ENCODE measurements at regions not wholly inside any gene's neighbourhood (a gene's known extent, or its start where the extent isn't known, plus 50 kb on each side); places are given as distances from the start of the nearest gene placed in this dataset.

DNA sequence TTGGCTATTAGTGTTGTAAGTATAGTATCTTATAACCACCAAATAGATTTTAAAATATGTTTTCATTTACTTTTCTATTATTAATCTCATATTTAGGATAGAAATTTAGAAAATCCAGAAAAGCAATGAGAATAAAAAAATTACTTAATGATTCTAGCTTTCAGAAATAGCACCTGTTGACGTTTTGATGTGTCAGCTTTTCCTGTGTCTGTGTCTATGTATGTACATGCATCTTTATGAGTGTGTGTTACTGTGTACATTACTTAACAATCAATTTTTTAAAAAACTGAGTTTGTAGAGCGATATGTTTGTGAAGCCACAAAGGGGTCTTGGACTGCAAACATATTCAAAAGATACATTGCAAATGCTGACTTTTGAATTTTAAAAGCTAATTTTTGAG, 526.9 kb downstream of the BCKDHB start:
- no peaks in the 10 kb centered on the region for H4K20me1 ChIP-seq (ENCODE audit: insufficient read depth, low read depth, low read length)
- no peaks in the 10 kb centered on the region for H3K4me1 ChIP-seq (ENCODE audit: low read length)
- no peaks in the 10 kb centered on the region for H3K36me3 ChIP-seq (ENCODE audit: insufficient read depth, low read length)
- H3K9me2 ChIP-seq (replicated peaks; ENCODE audit: insufficient read depth, low read length) = no peaks in the 10 kb centered on the region
- no peak overlapping the region for H3K4me3 ChIP-seq (ENCODE audit: low read length)
- H3K79me2 ChIP-seq (ENCODE audit: low read length) = no peaks in the 10 kb centered on the region
- no peaks in the 10 kb centered on the region for H3K9me3 ChIP-seq (ENCODE audit: low read length)
- no peak for DNase-seq
- H3K27ac ChIP-seq (ENCODE audit: low read length) = no peak overlapping the region
- no peak overlapping the region for H2AFZ ChIP-seq (ENCODE audit: low read length)
- no peak overlapping the region for H3K9ac ChIP-seq (ENCODE audit: low read length)
- H3K4me2 ChIP-seq (ENCODE audit: low read depth, low read length, poor library complexity, severe bottlenecking) = no peak overlapping the region
- no peaks in the 10 kb centered on the region for H3K27me3 ChIP-seq (ENCODE audit: low read length)

- H3K27ac ChIP-seq (ENCODE audit: low read length) = no peak overlapping the region
- no peak overlapping the region for H3K9ac ChIP-seq (ENCODE audit: low read length)
- H3K36me3 ChIP-seq (ENCODE audit: insufficient read depth, low read length) = no peaks in the 10 kb centered on the region
- H3K4me2 ChIP-seq (ENCODE audit: low read depth, low read length, poor library complexity, severe bottlenecking) = no peak overlapping the region
- no peaks in the 10 kb centered on the region for H3K27me3 ChIP-seq (ENCODE audit: low read length)
- no peaks in the 10 kb centered on the region for H3K9me2 ChIP-seq (replicated peaks; ENCODE audit: insufficient read depth, low read length)
- H3K4me3 ChIP-seq (ENCODE audit: low read length) = no peak overlapping the region
- DNase-seq = no peak
- no peak overlapping the region for H2AFZ ChIP-seq (ENCODE audit: low read length)
- H3K79me2 ChIP-seq (ENCODE audit: low read length) = no peaks in the 10 kb centered on the region
- H4K20me1 ChIP-seq (ENCODE audit: insufficient read depth, low read depth, low read length) = no peaks in the 10 kb centered on the region
- no peaks in the 10 kb centered on the region for H3K4me1 ChIP-seq (ENCODE audit: low read length)
- H3K9me3 ChIP-seq (ENCODE audit: low read length) = 0 out of 2 replicates have a peak, but pooled peaks cover 2% of the 10 kb centered on the region
These were observed 518.9 kb downstream of the BCKDHB start for GRCh38 chr6:80625405-80625804.

DNA sequence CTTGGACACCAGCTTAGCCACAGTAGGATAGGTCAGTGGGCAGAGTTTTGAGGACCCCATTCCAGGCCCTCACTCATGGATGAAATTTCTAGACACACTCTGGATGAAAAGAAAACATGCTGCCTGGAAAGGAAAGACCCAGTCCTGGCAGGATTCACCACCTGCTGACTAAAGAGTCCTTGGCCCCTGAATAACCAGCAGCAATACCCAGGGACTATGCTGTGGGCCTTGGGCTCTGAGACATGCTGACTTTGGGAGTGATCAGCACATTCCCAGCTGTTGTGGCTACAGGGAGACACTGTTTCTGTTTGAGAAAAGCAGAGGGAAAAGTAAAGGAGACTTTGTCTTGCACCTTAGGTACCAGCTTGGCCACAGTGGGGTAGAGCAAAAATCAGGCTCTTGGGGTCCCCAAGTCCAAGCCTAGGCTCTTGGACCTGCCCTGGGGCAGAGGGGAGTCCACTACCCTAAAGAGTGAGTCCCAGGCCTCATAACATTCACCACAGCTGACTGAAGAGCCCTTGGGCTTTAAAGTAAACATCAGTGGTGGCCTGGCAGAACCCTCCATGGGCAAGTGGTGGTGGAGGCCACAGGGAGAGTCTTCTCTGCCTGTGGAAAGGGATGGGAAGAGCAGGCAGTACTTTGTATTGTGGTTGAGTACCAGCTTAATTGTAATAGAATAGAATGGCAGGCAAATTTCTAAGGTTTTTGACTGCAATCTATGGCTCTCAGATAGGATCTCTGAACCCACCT, 516.8 kb downstream of the BCKDHB start:
- no peak overlapping the region for H3K9ac ChIP-seq (ENCODE audit: low read length)
- no peak overlapping the region for H3K27ac ChIP-seq (ENCODE audit: low read length)
- H3K4me1 ChIP-seq (ENCODE audit: low read length) = no peaks in the 10 kb centered on the region
- H2AFZ ChIP-seq (ENCODE audit: low read length) = no peak overlapping the region
- H3K9me3 ChIP-seq (ENCODE audit: low read length) = 0 out of 2 replicates have a peak, but pooled peaks cover 2% of the 10 kb centered on the region
- H3K36me3 ChIP-seq (ENCODE audit: insufficient read depth, low read length) = no peaks in the 10 kb centered on the region
- H3K4me2 ChIP-seq (ENCODE audit: low read depth, low read length, poor library complexity, severe bottlenecking) = no peak overlapping the region
- no peaks in the 10 kb centered on the region for H3K27me3 ChIP-seq (ENCODE audit: low read length)
- H3K9me2 ChIP-seq (replicated peaks; ENCODE audit: insufficient read depth, low read length) = no peaks in the 10 kb centered on the region
- DNase-seq = no peak
- no peaks in the 10 kb centered on the region for H4K20me1 ChIP-seq (ENCODE audit: insufficient read depth, low read depth, low read length)
- no peaks in the 10 kb centered on the region for H3K79me2 ChIP-seq (ENCODE audit: low read length)
- no peak overlapping the region for H3K4me3 ChIP-seq (ENCODE audit: low read length)

DNA sequence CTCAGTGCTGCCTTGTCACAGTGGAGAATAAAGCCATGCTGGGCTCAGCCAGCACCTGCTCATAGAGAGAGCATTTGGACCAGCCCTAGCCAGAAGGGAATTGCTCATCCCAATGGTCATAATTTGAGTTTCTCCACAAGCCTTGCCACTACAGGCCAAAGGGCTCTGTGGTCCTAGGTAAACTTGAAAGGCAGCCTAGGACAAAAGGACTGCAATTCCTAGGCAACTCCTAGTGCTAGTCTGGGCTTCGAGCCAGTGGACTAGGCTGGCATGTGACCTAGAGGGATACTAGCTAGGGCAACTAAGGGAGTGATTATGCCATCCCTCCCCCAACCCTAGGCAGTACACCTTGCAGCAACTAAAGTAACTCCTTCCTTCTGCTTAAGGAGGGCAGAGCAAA, 516.2 kb downstream of the BCKDHB start:
- Histone ChIP-seq H3K4me2 (ENCODE audit: low read depth, low read length, poor library complexity, severe bottlenecking) (no peak overlapping the region), H3K4me1 (ENCODE audit: low read length) (no peaks in the 10 kb centered on the region), H3K27me3 (ENCODE audit: low read length) (no peaks in the 10 kb centered on the region), H3K9ac (ENCODE audit: low read length) (no peak overlapping the region), H3K4me3 (ENCODE audit: low read length) (no peak overlapping the region), H2AFZ (ENCODE audit: low read length) (no peak overlapping the region), H4K20me1 (ENCODE audit: insufficient read depth, low read depth, low read length) (no peaks in the 10 kb centered on the region), H3K9me3 (ENCODE audit: low read length) (0 out of 2 replicates have a peak, but pooled peaks cover 2% of the 10 kb centered on the region), H3K27ac (ENCODE audit: low read length) (no peak overlapping the region), H3K9me2 (replicated peaks; ENCODE audit: insufficient read depth, low read length) (no peaks in the 10 kb centered on the region), H3K79me2 (ENCODE audit: low read length) (no peaks in the 10 kb centered on the region), H3K36me3 (ENCODE audit: insufficient read depth, low read length) (no peaks in the 10 kb centered on the region)
- no peak for DNase-seq

DNA sequence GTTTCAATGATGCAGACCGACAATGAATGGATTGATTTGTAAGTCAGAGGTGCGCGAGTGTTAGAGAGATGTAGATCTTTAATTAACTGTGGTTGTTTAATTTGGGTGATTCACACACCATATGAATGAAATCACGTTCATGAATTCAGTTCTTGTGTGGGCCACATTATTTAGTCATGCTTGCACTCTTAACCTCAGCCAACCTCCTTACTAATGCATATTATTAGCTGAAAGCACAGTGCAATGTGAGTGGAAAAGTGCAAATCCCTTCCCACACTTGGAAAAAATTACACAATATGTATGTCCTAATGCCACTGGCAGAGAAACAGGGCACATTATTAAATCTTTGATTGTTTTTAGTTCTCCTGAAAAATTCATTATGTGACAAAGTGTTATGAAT, 512.5 kb downstream of the BCKDHB start:
- Histone ChIP-seq H4K20me1 (ENCODE audit: insufficient read depth, low read depth, low read length) (no peaks in the 10 kb centered on the region), H3K27ac (ENCODE audit: low read length) (no peak overlapping the region), H3K27me3 (ENCODE audit: low read length) (no peaks in the 10 kb centered on the region), H3K9me2 (replicated peaks; ENCODE audit: insufficient read depth, low read length) (no peaks in the 10 kb centered on the region), H3K9ac (ENCODE audit: low read length) (no peak overlapping the region), H3K9me3 (ENCODE audit: low read length) (0 out of 2 replicates have a peak, but pooled peaks cover 2% of the 10 kb centered on the region), H2AFZ (ENCODE audit: low read length) (no peak overlapping the region), H3K36me3 (ENCODE audit: insufficient read depth, low read length) (no peaks in the 10 kb centered on the region), H3K4me1 (ENCODE audit: low read length) (no peaks in the 10 kb centered on the region), H3K79me2 (ENCODE audit: low read length) (no peaks in the 10 kb centered on the region), H3K4me2 (ENCODE audit: low read depth, low read length, poor library complexity, severe bottlenecking) (no peak overlapping the region), H3K4me3 (ENCODE audit: low read length) (no peak overlapping the region)
- no peak for DNase-seq

- H3K9ac ChIP-seq (ENCODE audit: low read length) = no peak overlapping the region
- no peaks in the 10 kb centered on the region for H3K27me3 ChIP-seq (ENCODE audit: low read length)
- H3K4me1 ChIP-seq (ENCODE audit: low read length) = no peaks in the 10 kb centered on the region
- H3K9me3 ChIP-seq (ENCODE audit: low read length) = no peaks in the 10 kb centered on the region
- no peak overlapping the region for H2AFZ ChIP-seq (ENCODE audit: low read length)
- no peaks in the 10 kb centered on the region for H3K36me3 ChIP-seq (ENCODE audit: insufficient read depth, low read length)
- no peak for DNase-seq
- no peak overlapping the region for H3K4me3 ChIP-seq (ENCODE audit: low read length)
- no peaks in the 10 kb centered on the region for H4K20me1 ChIP-seq (ENCODE audit: insufficient read depth, low read depth, low read length)
- no peak overlapping the region for H3K4me2 ChIP-seq (ENCODE audit: low read depth, low read length, poor library complexity, severe bottlenecking)
- H3K79me2 ChIP-seq (ENCODE audit: low read length) = no peaks in the 10 kb centered on the region
- no peak overlapping the region for H3K27ac ChIP-seq (ENCODE audit: low read length)
- H3K9me2 ChIP-seq (replicated peaks; ENCODE audit: insufficient read depth, low read length) = no peaks in the 10 kb centered on the region
These were observed 504.4 kb downstream of the BCKDHB start for GRCh38 chr6:80610846-80611245.

DNA sequence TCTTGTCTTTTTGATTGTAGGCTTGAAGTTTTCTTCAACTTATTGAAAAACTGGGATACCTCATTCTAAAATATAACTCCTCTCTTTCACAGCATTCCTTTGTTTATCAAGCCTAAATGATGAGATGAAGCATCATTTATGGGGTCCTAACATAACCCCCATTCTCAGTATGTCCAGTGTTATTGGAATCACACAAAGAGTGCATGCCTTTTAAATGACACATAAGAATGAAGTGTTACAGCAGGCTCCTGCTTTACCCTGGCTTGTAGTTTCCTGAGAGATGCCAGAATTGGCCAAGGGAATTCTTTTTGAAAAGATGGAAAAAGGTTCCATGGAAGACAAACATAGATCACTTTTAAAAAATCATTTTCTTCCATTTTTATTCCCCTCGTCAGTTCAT, 502.4 kb downstream of the BCKDHB start:
- Histone ChIP-seq H3K27me3 (ENCODE audit: low read length) (no peaks in the 10 kb centered on the region), H3K79me2 (ENCODE audit: low read length) (no peaks in the 10 kb centered on the region), H3K9ac (ENCODE audit: low read length) (no peak overlapping the region), H3K9me2 (replicated peaks; ENCODE audit: insufficient read depth, low read length) (no peaks in the 10 kb centered on the region), H3K4me3 (ENCODE audit: low read length) (no peak overlapping the region), H3K36me3 (ENCODE audit: insufficient read depth, low read length) (no peaks in the 10 kb centered on the region), H3K4me2 (ENCODE audit: low read depth, low read length, poor library complexity, severe bottlenecking) (no peak overlapping the region), H3K9me3 (ENCODE audit: low read length) (no peaks in the 10 kb centered on the region), H3K4me1 (ENCODE audit: low read length) (no peaks in the 10 kb centered on the region), H2AFZ (ENCODE audit: low read length) (no peak overlapping the region), H4K20me1 (ENCODE audit: insufficient read depth, low read depth, low read length) (no peaks in the 10 kb centered on the region), H3K27ac (ENCODE audit: low read length) (no peak overlapping the region)
- DNase-seq = no peak

DNA sequence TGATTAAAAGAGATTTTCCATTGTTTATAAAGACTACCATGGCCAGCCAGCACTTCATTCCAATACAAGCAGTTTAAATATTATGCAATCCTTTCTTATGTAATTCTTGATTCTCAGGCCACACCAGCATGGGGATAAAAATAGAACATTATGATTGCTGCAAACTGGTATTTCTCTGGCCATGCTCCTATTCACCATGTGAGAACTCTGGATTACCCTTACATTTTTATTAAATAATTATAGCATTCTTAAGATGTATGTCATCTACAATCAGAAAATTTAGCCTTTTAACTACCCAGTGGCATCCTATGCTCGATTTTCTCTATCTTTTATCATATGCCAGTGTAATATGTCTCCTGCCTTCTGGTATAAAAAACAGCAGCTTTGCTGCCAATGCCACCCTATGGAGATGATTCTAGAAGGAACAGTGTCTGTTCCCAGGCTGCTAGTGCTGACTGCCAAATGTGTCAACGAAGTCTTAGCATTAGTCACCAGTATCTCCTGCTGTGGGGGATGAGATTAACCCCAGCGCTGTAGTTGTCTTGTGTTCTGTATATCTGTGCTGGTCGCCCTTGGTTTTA, 501.4 kb downstream of the BCKDHB start:
- no peak overlapping the region for H3K4me3 ChIP-seq (ENCODE audit: low read length)
- DNase-seq = no peak
- no peaks in the 10 kb centered on the region for H3K36me3 ChIP-seq (ENCODE audit: insufficient read depth, low read length)
- H4K20me1 ChIP-seq (ENCODE audit: insufficient read depth, low read depth, low read length) = no peaks in the 10 kb centered on the region
- H3K4me1 ChIP-seq (ENCODE audit: low read length) = no peaks in the 10 kb centered on the region
- H3K9me2 ChIP-seq (replicated peaks; ENCODE audit: insufficient read depth, low read length) = no peaks in the 10 kb centered on the region
- H3K27ac ChIP-seq (ENCODE audit: low read length) = no peak overlapping the region
- no peaks in the 10 kb centered on the region for H3K27me3 ChIP-seq (ENCODE audit: low read length)
- H2AFZ ChIP-seq (ENCODE audit: low read length) = no peak overlapping the region
- no peaks in the 10 kb centered on the region for H3K79me2 ChIP-seq (ENCODE audit: low read length)
- no peak overlapping the region for H3K4me2 ChIP-seq (ENCODE audit: low read depth, low read length, poor library complexity, severe bottlenecking)
- no peak overlapping the region for H3K9ac ChIP-seq (ENCODE audit: low read length)
- H3K9me3 ChIP-seq (ENCODE audit: low read length) = no peaks in the 10 kb centered on the region

Data from Karpas-422 (cell line).